ENCODE measurements at regions not wholly inside any gene's neighbourhood (a gene's known extent, or its start where the extent isn't known, plus 50 kb on each side); places are given as distances from the start of the nearest gene placed in this dataset.

- Mint-ChIP-seq H3K36me3 (no peaks in the 10 kb centered on the region), H3K4me3 (no peak overlapping the region), H3K9me3 (no peaks in the 10 kb centered on the region), H3K4me1 (no peaks in the 10 kb centered on the region), H3K27ac (no peak overlapping the region), H3K27me3 (ENCODE audit: low read depth in 3 of 3) (peaks cover 0 to 10% (median 3%) of the 10 kb centered on the region in 3 donors)
- no peak for DNase-seq
These were observed 319.4 kb upstream of the RASGRP1 start for GRCh38 chr15:38883987-38884386.

DNA sequence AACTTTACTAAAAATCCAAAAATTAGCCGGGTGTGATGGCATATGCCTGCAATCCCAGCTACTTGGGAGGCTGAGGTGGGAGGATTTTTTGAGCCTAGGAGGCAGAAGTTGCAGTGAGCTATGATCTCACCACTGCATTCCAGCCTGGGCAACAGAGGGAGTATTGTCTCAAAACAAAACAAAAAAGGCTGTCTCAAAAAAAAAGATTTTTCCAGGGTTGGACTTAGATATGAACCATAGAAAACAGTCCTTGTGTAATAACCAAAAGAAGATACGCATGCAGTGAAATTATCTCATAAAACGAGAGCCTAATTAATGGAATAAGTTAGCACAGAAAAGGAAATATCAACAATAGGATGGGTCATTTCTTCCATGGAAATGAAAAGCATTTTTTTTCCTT lies 320.4 kb upstream of the RASGRP1 start:
- Mint-ChIP-seq H3K27ac (no peak overlapping the region), H3K27me3 (ENCODE audit: low read depth in 3 of 3) (peaks cover 3 to 10% (median 3%) of the 10 kb centered on the region in 3 donors), H3K9me3 (no peaks in the 10 kb centered on the region), H3K4me1 (no peaks in the 10 kb centered on the region), H3K36me3 (no peaks in the 10 kb centered on the region), H3K4me3 (no peak overlapping the region)
- DNase-seq: no peak

DNA sequence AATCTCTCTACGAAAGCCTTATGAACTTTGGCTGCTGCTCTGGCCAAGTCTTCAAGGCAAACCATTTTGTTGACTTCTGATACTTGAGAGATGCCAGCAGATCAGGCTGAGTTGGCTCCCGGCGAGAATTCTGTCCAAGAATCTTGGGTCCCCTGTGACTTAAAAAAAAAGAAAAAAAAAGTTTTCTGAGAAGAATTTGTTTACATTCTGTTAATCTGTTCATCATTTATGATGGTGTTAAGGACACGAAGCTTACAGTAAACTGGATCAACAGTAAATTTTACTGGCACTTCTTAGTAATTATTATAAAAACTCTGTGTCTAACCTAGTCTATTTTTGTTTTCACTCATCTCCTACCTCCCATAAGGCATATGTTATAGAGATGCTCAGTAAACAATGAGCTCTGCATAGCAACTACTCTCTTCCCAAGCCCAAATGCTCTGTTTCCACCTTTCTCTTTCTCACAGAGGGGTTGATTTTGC lies 320.9 kb upstream of the RASGRP1 start:
- no peak overlapping the region for H3K27ac Mint-ChIP-seq
- H3K4me3 Mint-ChIP-seq: no peak overlapping the region
- H3K9me3 Mint-ChIP-seq: no peaks in the 10 kb centered on the region

GRCh38 chr15:38886315-38887163 lies 321.9 kb upstream of the RASGRP1 start:
- Mint-ChIP-seq H3K36me3 (no peaks in the 10 kb centered on the region), H3K9me3 (no peaks in the 10 kb centered on the region), H3K27me3 (ENCODE audit: low read depth in 3 of 3) (peaks cover under 1 to 7% (median 3%) of the 10 kb centered on the region in 3 donors), H3K27ac (no peak overlapping the region), H3K4me3 (no peak overlapping the region), H3K4me1 (no peaks in the 10 kb centered on the region)
- DNase-seq: no peak

More for the DNA sequence above, 320.9 kb upstream of the RASGRP1 start:
- Mint-ChIP-seq H3K27me3 (ENCODE audit: low read depth in 3 of 3) (peaks cover 3 to 10% (median 3%) of the 10 kb centered on the region in 3 donors), H3K4me1 (no peaks in the 10 kb centered on the region), H3K36me3 (no peaks in the 10 kb centered on the region)
- DNase-seq: no peak

GRCh38 chr15:38888701-38889221 lies 324.1 kb upstream of the RASGRP1 start:
- H3K4me3 Mint-ChIP-seq: no peak overlapping the region
- H3K4me1 Mint-ChIP-seq: no peaks in the 10 kb centered on the region
- H3K9me3 Mint-ChIP-seq: peaks cover 0 to 8% (median 0%) of the 10 kb centered on the region in 6 donors
- no peak for DNase-seq
- H3K27me3 Mint-ChIP-seq (ENCODE audit: low read depth in 3 of 3): peaks cover 1 to 13% (median 3%) of the 10 kb centered on the region in 3 donors
- H3K36me3 Mint-ChIP-seq: no peaks in the 10 kb centered on the region
- H3K27ac Mint-ChIP-seq: no peak overlapping the region

DNA sequence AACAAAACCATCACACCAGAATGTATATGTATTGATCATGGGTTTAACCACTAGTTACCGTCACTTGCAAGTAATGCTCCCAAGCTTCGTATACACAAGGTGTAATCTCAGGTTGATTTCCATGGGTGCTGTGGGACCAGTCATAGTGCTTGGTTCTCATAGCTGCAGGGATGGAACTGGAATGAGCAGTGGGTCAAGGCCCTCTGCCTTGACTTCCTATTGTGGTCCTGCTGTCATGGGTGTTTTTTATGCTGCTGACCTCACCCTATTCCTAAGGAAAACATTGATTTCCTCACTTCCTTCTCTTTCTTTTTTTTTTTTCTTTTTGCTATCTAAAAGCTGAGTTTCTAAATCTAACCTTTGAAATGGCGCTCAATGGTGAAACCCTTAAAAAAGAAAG lies 325.6 kb upstream of the RASGRP1 start:
- peaks cover 0 to 8% (median 0%) of the 10 kb centered on the region in 6 donors for H3K9me3 Mint-ChIP-seq
- no peak overlapping the region for H3K4me3 Mint-ChIP-seq
- DNase-seq: no peak
- no peak overlapping the region for H3K27ac Mint-ChIP-seq
- H3K27me3 Mint-ChIP-seq (ENCODE audit: low read depth in 3 of 3): peaks cover 1 to 13% (median 3%) of the 10 kb centered on the region in 3 donors
- no peaks in the 10 kb centered on the region for H3K4me1 Mint-ChIP-seq
- no peaks in the 10 kb centered on the region for H3K36me3 Mint-ChIP-seq

DNA sequence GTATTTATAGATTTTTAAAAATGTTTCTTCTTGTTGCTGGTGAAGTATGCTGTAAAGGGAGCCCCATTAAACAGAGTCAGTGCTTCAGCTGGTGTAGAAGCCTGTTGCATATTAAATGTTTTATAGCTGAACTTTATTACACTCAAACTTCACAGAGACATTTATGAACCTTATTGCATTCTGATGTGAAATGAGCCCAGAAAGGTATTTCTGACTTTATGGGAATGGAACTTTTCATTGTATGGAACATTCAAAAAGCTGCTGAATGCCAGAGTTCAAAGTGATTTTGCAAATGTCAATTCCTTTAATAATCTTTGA lies 329.3 kb upstream of the RASGRP1 start:
- DNase-seq: no peak
- Mint-ChIP-seq H3K36me3 (no peaks in the 10 kb centered on the region), H3K9me3 (peaks cover 0 to 8% (median 0%) of the 10 kb centered on the region in 6 donors), H3K4me3 (no peak overlapping the region), H3K27ac (no peak overlapping the region), H3K27me3 (ENCODE audit: low read depth in 3 of 3) (peaks cover 1 to 8% (median 3%) of the 10 kb centered on the region in 3 donors), H3K4me1 (no peaks in the 10 kb centered on the region)

- Mint-ChIP-seq H3K27me3 (ENCODE audit: low read depth in 3 of 3) (peaks cover 1 to 8% (median 3%) of the 10 kb centered on the region in 3 donors), H3K4me3 (no peak overlapping the region), H3K27ac (no peak overlapping the region), H3K4me1 (no peaks in the 10 kb centered on the region), H3K36me3 (no peaks in the 10 kb centered on the region), H3K9me3 (peaks cover 0 to 8% (median 0%) of the 10 kb centered on the region in 6 donors)
- DNase-seq: no peak
These were observed 329.8 kb upstream of the RASGRP1 start for GRCh38 chr15:38894243-38894948.

- H3K4me3 Mint-ChIP-seq: no peak overlapping the region
- no peak overlapping the region for H3K27ac Mint-ChIP-seq
- peaks cover 0 to 8% (median 1%) of the 10 kb centered on the region in 3 donors for H3K27me3 Mint-ChIP-seq (ENCODE audit: low read depth in 3 of 3)
- no peaks in the 10 kb centered on the region for H3K36me3 Mint-ChIP-seq
- H3K9me3 Mint-ChIP-seq: peaks cover 0 to 8% (median 0%) of the 10 kb centered on the region in 6 donors
- DNase-seq: no peak
- H3K4me1 Mint-ChIP-seq: no peaks in the 10 kb centered on the region
These were observed 331.0 kb upstream of the RASGRP1 start for GRCh38 chr15:38895326-38896255.

DNA sequence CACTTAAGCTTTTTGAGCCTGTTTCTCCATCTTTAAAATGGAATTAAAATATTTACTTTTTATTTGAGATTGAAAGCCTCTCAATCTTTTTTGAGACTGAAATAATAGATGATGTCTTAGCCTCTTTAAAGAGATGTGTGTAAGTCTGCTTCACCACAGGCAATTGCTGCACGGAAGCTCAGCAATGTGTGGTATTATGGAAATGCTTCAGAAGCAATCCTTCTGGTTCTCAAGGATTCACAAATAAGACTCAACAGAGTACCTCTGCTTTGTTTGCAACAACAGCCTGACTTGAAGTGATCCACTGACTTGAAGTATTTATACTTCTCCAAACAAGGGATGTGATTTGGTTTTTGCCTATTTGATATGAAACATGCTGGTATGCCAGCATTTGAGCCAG lies 332.0 kb upstream of the RASGRP1 start:
- Mint-ChIP-seq H3K36me3 (no peaks in the 10 kb centered on the region), H3K4me3 (no peak overlapping the region), H3K27ac (no peak overlapping the region), H3K4me1 (no peaks in the 10 kb centered on the region), H3K9me3 (peaks cover 0 to 8% (median 0%) of the 10 kb centered on the region in 6 donors), H3K27me3 (ENCODE audit: low read depth in 3 of 3) (peaks cover 0 to 8% (median 1%) of the 10 kb centered on the region in 3 donors)
- no peak for DNase-seq

- H3K36me3 Mint-ChIP-seq: no peaks in the 10 kb centered on the region
- H3K4me1 Mint-ChIP-seq: no peaks in the 10 kb centered on the region
- H3K9me3 Mint-ChIP-seq: peaks cover 0 to 5% (median 0%) of the 10 kb centered on the region in 6 donors
- DNase-seq: no peak
- no peak overlapping the region for H3K27ac Mint-ChIP-seq
- no peak overlapping the region for H3K4me3 Mint-ChIP-seq
- H3K27me3 Mint-ChIP-seq (ENCODE audit: low read depth in 3 of 3): peaks cover 0 to 2% (median 0%) of the 10 kb centered on the region in 3 donors
These were observed 332.9 kb upstream of the RASGRP1 start for GRCh38 chr15:38897551-38897950.

DNA sequence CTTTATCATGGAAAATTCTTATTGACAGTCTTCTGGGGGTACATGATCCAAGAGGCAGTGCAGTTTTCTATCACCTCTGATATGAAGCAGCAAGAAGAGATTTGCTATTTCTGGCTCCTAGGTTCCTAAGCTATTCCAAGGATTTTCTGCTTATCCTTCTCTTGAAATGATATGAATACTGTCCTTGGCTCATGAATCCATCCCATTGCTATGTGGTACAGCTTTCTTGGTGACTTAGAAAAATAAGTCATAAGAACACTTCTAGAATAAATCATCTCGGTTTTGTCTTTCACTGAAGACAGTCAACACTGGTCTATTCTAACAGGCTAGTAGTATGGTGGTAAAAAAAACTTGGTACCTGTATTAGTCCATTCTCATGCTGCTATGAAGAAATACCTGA lies 333.6 kb upstream of the RASGRP1 start:
- peaks cover 0 to 3% (median 0%) of the 10 kb centered on the region in 6 donors for H3K9me3 Mint-ChIP-seq

GRCh38 chr15:38899300-38899699 lies 334.7 kb upstream of the RASGRP1 start:
- H3K36me3 Mint-ChIP-seq: no peaks in the 10 kb centered on the region
- no peaks in the 10 kb centered on the region for H3K4me1 Mint-ChIP-seq
- no peak for DNase-seq
- peaks cover 0 to 2% (median 2%) of the 10 kb centered on the region in 3 donors for H3K27me3 Mint-ChIP-seq (ENCODE audit: low read depth in 3 of 3)
- H3K27ac Mint-ChIP-seq: no peak overlapping the region
- H3K4me3 Mint-ChIP-seq: no peak overlapping the region
- no peaks in the 10 kb centered on the region for H3K9me3 Mint-ChIP-seq

More for the DNA sequence above, 333.6 kb upstream of the RASGRP1 start:
- H3K4me1 Mint-ChIP-seq: no peaks in the 10 kb centered on the region
- DNase-seq: no peak
- H3K36me3 Mint-ChIP-seq: no peaks in the 10 kb centered on the region
- no peak overlapping the region for H3K4me3 Mint-ChIP-seq
- peaks cover 0 to 2% (median 0%) of the 10 kb centered on the region in 3 donors for H3K27me3 Mint-ChIP-seq (ENCODE audit: low read depth in 3 of 3)
- no peak overlapping the region for H3K27ac Mint-ChIP-seq
